ENCODE measurements at regions not wholly inside any gene's neighbourhood (a gene's known extent, or its start where the extent isn't known, plus 50 kb on each side); places are given as distances from the start of the nearest gene placed in this dataset.
"Not testable (repeated sequence)": the region's sequence is repeated elsewhere in the genome, so short reads cannot be mapped to it uniquely, and the experiment has no call there.

DNA sequence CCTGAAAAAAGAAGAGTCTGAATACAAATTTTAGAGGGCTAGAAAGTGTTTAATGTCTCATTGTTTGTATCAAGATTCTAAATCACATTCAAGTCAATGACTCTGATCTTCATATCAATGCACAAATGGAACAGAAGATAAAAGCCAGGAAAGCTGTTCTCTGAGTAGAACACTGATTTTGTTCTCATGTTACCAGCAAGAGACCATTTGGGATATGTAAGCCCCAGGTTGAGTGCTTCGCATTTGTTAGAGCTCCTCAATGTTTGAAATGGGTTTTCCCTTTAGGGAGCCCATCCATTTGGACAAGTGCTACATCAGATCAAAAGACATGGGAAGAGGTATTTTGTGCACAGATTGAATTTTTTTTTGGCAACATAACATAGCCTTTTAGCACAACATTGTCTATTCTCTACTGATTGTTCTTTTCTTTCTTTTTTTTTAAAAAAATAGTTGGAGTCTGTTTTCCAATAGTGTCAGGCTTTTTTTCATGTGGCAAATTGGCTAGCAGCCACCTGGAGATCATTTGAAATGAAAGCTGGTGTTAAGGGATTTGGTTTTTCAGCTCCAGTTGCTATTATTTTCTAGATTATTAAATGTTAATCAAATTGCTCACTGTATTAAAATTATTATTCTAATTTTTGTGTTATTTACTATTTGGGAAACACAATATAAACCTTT, 74.5 kb upstream of the ZPLD1 start:
- H3K27me3 Mint-ChIP-seq (ENCODE audit: low read depth), result no peaks in the 10 kb centered on the region
- no peak for DNase-seq (ENCODE audit: low spot score in 2 of 2, unreplicated experiment in 2 of 2)
- no peaks in the 10 kb centered on the region for H3K36me3 Mint-ChIP-seq
- peaks cover 20% of the 10 kb centered on the region for H3K9me3 Mint-ChIP-seq
- no peaks in the 10 kb centered on the region for H3K4me1 Mint-ChIP-seq
- H3K4me3 Mint-ChIP-seq, result no peak overlapping the region
- H3K27ac Mint-ChIP-seq, result no peak overlapping the region
- TF ChIP-seq, protein P1, sequence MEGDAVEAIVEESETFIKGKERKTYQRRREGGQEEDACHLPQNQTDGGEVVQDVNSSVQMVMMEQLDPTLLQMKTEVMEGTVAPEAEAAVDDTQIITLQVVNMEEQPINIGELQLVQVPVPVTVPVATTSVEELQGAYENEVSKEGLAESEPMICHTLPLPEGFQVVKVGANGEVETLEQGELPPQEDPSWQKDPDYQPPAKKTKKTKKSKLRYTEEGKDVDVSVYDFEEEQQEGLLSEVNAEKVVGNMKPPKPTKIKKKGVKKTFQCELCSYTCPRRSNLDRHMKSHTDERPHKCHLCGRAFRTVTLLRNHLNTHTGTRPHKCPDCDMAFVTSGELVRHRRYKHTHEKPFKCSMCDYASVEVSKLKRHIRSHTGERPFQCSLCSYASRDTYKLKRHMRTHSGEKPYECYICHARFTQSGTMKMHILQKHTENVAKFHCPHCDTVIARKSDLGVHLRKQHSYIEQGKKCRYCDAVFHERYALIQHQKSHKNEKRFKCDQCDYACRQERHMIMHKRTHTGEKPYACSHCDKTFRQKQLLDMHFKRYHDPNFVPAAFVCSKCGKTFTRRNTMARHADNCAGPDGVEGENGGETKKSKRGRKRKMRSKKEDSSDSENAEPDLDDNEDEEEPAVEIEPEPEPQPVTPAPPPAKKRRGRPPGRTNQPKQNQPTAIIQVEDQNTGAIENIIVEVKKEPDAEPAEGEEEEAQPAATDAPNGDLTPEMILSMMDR (IDR thresholded peaks at IDR 0.05; ENCODE audit: unreplicated experiment), result no peak

GRCh38 chr3:102361101-102361500, 73.7 kb upstream of the ZPLD1 start:
- Mint-ChIP-seq H3K9me3 (peaks cover 28% of the 10 kb centered on the region), H3K36me3 (no peaks in the 10 kb centered on the region), H3K27me3 (ENCODE audit: low read depth) (no peaks in the 10 kb centered on the region), H3K4me3 (no peak overlapping the region), H3K4me1 (no peaks in the 10 kb centered on the region), H3K27ac (no peak overlapping the region)
- TF ChIP-seq, protein P1 (IDR thresholded peaks at IDR 0.05; ENCODE audit: unreplicated experiment), result no peak
- DNase-seq (ENCODE audit: low spot score in 2 of 2, unreplicated experiment in 2 of 2), result no peak

GRCh38 chr3:102366116-102366515, 68.7 kb upstream of the ZPLD1 start:
- not testable (repeated sequence) for H3K27ac Mint-ChIP-seq; H3K36me3 Mint-ChIP-seq; H3K27me3 Mint-ChIP-seq (ENCODE audit: low read depth); H3K4me3 Mint-ChIP-seq; DNase-seq (ENCODE audit: low spot score in 2 of 2, unreplicated experiment in 2 of 2); H3K4me1 Mint-ChIP-seq
- peaks cover 43% of the 10 kb centered on the region for H3K9me3 Mint-ChIP-seq

- peaks cover 7% of the 10 kb centered on the region for H3K27me3 Mint-ChIP-seq (ENCODE audit: low read depth)
- H3K27ac Mint-ChIP-seq, result no peak overlapping the region
- no peaks in the 10 kb centered on the region for H3K36me3 Mint-ChIP-seq
- no peaks in the 10 kb centered on the region for H3K9me3 Mint-ChIP-seq
- DNase-seq (ENCODE audit: low spot score in 2 of 2, unreplicated experiment in 2 of 2), result no peak
- TF ChIP-seq, protein P1 (IDR thresholded peaks at IDR 0.05; ENCODE audit: unreplicated experiment), result no peak
- H3K4me3 Mint-ChIP-seq, result no peak overlapping the region
- no peaks in the 10 kb centered on the region for H3K4me1 Mint-ChIP-seq
Measured at GRCh38 chr3:102374863-102375634, 59.8 kb upstream of the ZPLD1 start.

GRCh38 chr3:102378216-102378615, 56.6 kb upstream of the ZPLD1 start:
- TF ChIP-seq, protein P1 (IDR thresholded peaks at IDR 0.05; ENCODE audit: unreplicated experiment), result no peak
- Mint-ChIP-seq H3K27ac (no peak overlapping the region), H3K27me3 (ENCODE audit: low read depth) (no peaks in the 10 kb centered on the region), H3K9me3 (no peaks in the 10 kb centered on the region), H3K4me1 (no peaks in the 10 kb centered on the region), H3K36me3 (no peaks in the 10 kb centered on the region), H3K4me3 (no peak overlapping the region)
- no peak for DNase-seq (ENCODE audit: low spot score in 2 of 2, unreplicated experiment in 2 of 2)

DNA sequence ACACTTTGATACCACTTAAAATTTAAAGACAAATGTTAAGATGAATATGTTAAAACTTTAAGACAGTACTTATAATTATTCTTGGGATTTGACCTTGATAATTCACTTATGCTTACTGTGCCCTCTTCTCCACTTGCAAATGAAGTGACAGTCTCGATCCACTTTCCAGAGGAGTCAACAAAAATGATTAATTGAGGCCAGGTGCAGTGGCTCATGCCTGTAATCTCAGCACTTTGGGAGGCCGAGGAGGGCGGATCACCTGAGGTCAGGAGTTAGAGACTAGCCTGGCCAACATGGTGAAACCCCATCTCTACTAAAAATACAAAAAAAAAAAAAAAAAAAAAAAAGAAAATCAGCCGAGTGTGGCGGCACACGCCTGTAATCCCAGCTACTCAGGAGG, 52.6 kb upstream of the ZPLD1 start:
- H3K36me3 Mint-ChIP-seq; DNase-seq (ENCODE audit: low spot score in 2 of 2, unreplicated experiment in 2 of 2); H3K4me3 Mint-ChIP-seq; H3K27ac Mint-ChIP-seq; H3K9me3 Mint-ChIP-seq; H3K27me3 Mint-ChIP-seq (ENCODE audit: low read depth); H3K4me1 Mint-ChIP-seq: not testable (repeated sequence)
